ENCODE measurements at regions not wholly inside any gene's neighbourhood (a gene's known extent, or its start where the extent isn't known, plus 50 kb on each side); places are given as distances from the start of the nearest gene placed in this dataset.
"Not testable (repeated sequence)": the region's sequence is repeated elsewhere in the genome, so short reads cannot be mapped to it uniquely, and the experiment has no call there.

DNA sequence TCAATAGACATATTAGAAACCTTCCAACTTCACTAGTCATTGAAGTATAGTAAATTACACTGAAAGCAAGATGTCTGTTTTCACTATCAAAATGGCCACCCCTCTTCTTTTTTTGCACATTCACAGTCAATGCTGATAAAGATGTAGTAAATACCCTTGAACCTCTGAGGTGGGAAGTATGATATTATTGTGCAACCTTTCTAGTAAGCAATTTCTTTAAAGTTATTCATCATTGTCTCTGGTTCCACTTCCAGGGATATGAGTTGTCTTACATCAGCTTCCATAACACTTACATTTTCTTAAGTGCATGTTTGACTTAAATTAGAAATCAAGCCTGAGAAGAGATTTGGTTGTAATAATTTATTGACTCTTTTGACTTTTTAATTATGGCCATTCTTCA lies 453.9 kb upstream of the MGAT4C start:
- no peak overlapping the region for H3K27ac Mint-ChIP-seq (ENCODE audit: unreplicated experiment)
- Histone ChIP-seq H3K9me3 (ENCODE audit: insufficient read depth, low read depth, low read length) (peaks cover 7% of the 10 kb centered on the region), H4K20me1 (ENCODE audit: insufficient read depth, low read length) (no peaks in the 10 kb centered on the region), H3K9ac (ENCODE audit: low read length) (no peak overlapping the region), H3K27ac (ENCODE audit: low read depth, low read length) (no peak overlapping the region), H3K4me1 (ENCODE audit: insufficient read depth, low read length) (peaks cover 15% of the 10 kb centered on the region), H2AFZ (ENCODE audit: low read depth, low read length) (no peak overlapping the region), H3K79me2 (ENCODE audit: insufficient read depth, low read length) (no peaks in the 10 kb centered on the region), H3K4me3 (ENCODE audit: insufficient read depth, low read depth, low read length) (no peak overlapping the region), H3K4me2 (ENCODE audit: low read length) (no peak overlapping the region), H3K36me3 (ENCODE audit: insufficient read depth, low read length) (no peaks in the 10 kb centered on the region), H3K27me3 (ENCODE audit: insufficient read depth, low read length) (no peaks in the 10 kb centered on the region)
- peaks cover 14% of the 10 kb centered on the region for H3K4me1 Mint-ChIP-seq (ENCODE audit: low read depth, unreplicated experiment)
- H3K4me3 Mint-ChIP-seq (ENCODE audit: unreplicated experiment), result no peak overlapping the region
- H3K27me3 Mint-ChIP-seq (ENCODE audit: low read depth, unreplicated experiment), result no peaks in the 10 kb centered on the region
- FAIRE-seq, result peak; percentile 50
- TF ChIP-seq, protein P1, sequence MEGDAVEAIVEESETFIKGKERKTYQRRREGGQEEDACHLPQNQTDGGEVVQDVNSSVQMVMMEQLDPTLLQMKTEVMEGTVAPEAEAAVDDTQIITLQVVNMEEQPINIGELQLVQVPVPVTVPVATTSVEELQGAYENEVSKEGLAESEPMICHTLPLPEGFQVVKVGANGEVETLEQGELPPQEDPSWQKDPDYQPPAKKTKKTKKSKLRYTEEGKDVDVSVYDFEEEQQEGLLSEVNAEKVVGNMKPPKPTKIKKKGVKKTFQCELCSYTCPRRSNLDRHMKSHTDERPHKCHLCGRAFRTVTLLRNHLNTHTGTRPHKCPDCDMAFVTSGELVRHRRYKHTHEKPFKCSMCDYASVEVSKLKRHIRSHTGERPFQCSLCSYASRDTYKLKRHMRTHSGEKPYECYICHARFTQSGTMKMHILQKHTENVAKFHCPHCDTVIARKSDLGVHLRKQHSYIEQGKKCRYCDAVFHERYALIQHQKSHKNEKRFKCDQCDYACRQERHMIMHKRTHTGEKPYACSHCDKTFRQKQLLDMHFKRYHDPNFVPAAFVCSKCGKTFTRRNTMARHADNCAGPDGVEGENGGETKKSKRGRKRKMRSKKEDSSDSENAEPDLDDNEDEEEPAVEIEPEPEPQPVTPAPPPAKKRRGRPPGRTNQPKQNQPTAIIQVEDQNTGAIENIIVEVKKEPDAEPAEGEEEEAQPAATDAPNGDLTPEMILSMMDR (IDR thresholded peaks at IDR 0.05; ENCODE audit: insufficient read depth, low read depth, low read length), result no peak
- TF ChIP-seq EZH2 (IDR thresholded peaks at IDR 0.05; ENCODE audit: insufficient read depth, low read length), result no peak
- peak; percentile 29 for DNase-seq (ENCODE audit: low read depth)
- peaks cover 13% of the 10 kb centered on the region for H3K9me3 Mint-ChIP-seq (ENCODE audit: unreplicated experiment)
- no peaks in the 10 kb centered on the region for H3K36me3 Mint-ChIP-seq (ENCODE audit: low read depth, unreplicated experiment)

DNA sequence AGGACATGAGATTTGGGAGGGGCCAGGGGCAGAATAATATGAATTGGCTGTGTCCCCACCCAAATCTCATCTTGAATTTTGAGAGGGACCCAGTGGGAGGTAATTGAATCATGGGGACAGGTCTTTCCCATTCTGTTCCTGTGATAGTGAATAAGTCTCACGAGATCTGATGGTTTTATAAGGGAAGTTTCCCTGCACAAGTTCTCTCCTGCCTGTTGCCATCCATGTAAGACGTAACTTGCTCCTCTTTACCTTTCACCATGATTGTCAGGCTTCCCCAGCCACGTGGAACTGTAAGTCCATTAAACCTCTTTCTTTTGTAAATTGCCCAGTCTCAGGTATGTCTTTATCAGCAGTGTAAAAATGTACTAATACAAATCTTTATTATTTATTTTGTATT lies 452.8 kb upstream of the MGAT4C start:
- not testable (repeated sequence) for H3K79me2 ChIP-seq (ENCODE audit: insufficient read depth, low read length); H3K4me3 ChIP-seq (ENCODE audit: insufficient read depth, low read depth, low read length); H3K27me3 ChIP-seq (ENCODE audit: insufficient read depth, low read length); H4K20me1 ChIP-seq (ENCODE audit: insufficient read depth, low read length); H3K36me3 ChIP-seq (ENCODE audit: insufficient read depth, low read length); H3K9ac ChIP-seq (ENCODE audit: low read length); H3K27me3 Mint-ChIP-seq (ENCODE audit: low read depth, unreplicated experiment); H3K4me3 Mint-ChIP-seq (ENCODE audit: unreplicated experiment); DNase-seq (ENCODE audit: low read depth); H3K27ac ChIP-seq (ENCODE audit: low read depth, low read length); H3K9me3 ChIP-seq (ENCODE audit: insufficient read depth, low read depth, low read length); H3K4me2 ChIP-seq (ENCODE audit: low read length); FAIRE-seq; H2AFZ ChIP-seq (ENCODE audit: low read depth, low read length); H3K36me3 Mint-ChIP-seq (ENCODE audit: low read depth, unreplicated experiment)
- Mint-ChIP-seq H3K4me1 (ENCODE audit: low read depth, unreplicated experiment) (peaks cover 14% of the 10 kb centered on the region), H3K9me3 (ENCODE audit: unreplicated experiment) (peaks cover 10% of the 10 kb centered on the region), H3K27ac (ENCODE audit: unreplicated experiment) (peak overlapping the region; percentile 14)
- H3K4me1 ChIP-seq (ENCODE audit: insufficient read depth, low read length), result peaks cover 15% of the 10 kb centered on the region

DNA sequence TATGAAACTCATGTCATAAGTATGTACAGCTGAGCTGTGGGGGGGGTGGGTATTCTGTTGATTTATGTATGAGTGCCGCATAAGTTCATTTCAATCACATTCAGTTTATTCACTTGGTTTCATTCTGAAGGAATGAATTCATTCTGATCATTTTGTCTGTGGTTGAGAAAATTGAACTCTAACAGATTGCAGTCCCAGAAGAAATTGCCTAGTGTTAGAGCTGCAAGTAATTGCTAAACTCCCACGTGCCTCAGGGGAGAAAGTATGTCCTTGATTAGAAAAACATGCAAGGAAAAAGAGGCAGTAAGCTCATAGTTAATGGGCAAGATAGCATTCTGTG lies 442.4 kb upstream of the MGAT4C start:
- H3K27ac Mint-ChIP-seq (ENCODE audit: unreplicated experiment), result no peak overlapping the region

More for the DNA sequence above, 442.4 kb upstream of the MGAT4C start:
- no peak for TF ChIP-seq EZH2 (IDR thresholded peaks at IDR 0.05; ENCODE audit: insufficient read depth, low read length)
- TF ChIP-seq, protein P1 (IDR thresholded peaks at IDR 0.05; ENCODE audit: insufficient read depth, low read depth, low read length), result no peak
- no peaks in the 10 kb centered on the region for H3K27me3 Mint-ChIP-seq (ENCODE audit: low read depth, unreplicated experiment)
- Histone ChIP-seq H3K27ac (ENCODE audit: low read depth, low read length) (no peak overlapping the region), H3K36me3 (ENCODE audit: insufficient read depth, low read length) (no peaks in the 10 kb centered on the region), H3K4me3 (ENCODE audit: insufficient read depth, low read depth, low read length) (no peak overlapping the region), H3K9me3 (ENCODE audit: insufficient read depth, low read depth, low read length) (no peaks in the 10 kb centered on the region), H3K27me3 (ENCODE audit: insufficient read depth, low read length) (no peaks in the 10 kb centered on the region), H3K79me2 (ENCODE audit: insufficient read depth, low read length) (no peaks in the 10 kb centered on the region), H3K4me2 (ENCODE audit: low read length) (no peak overlapping the region), H3K9ac (ENCODE audit: low read length) (no peak overlapping the region), H2AFZ (ENCODE audit: low read depth, low read length) (no peak overlapping the region), H4K20me1 (ENCODE audit: insufficient read depth, low read length) (no peaks in the 10 kb centered on the region), H3K4me1 (ENCODE audit: insufficient read depth, low read length) (no peaks in the 10 kb centered on the region)
- peaks cover 6% of the 10 kb centered on the region for H3K4me1 Mint-ChIP-seq (ENCODE audit: low read depth, unreplicated experiment)
- H3K4me3 Mint-ChIP-seq (ENCODE audit: unreplicated experiment), result no peak overlapping the region
- FAIRE-seq (peak; percentile 20), DNase-seq (ENCODE audit: low read depth) (peak; percentile 60)
- no peaks in the 10 kb centered on the region for H3K9me3 Mint-ChIP-seq (ENCODE audit: unreplicated experiment)
- no peaks in the 10 kb centered on the region for H3K36me3 Mint-ChIP-seq (ENCODE audit: low read depth, unreplicated experiment)

All from astrocyte (in vitro differentiated cells and primary cell).